OCI-LY7 (cell line): ENCODE measurements at regions not wholly inside any gene's neighbourhood (a gene's known extent, or its start where the extent isn't known, plus 50 kb on each side); places are given as distances from the start of the nearest gene placed in this dataset.

Experiments used
- CTCF ChIP-seq: fragments of 200-600 bp; sonication (generic); conservative IDR thresholded peaks from 2 replicates; pipeline ENCODE4 v1.5.1; 2014; ENCODE audit warnings: mild to moderate bottlenecking, antibody characterized with exemption, low read length, moderate library complexity, mixed read lengths
- EZH2phosphoT487 ChIP-seq: fragments of 200-600 bp; sonication (generic); IDR thresholded peaks from 2 replicates; pipeline ENCODE4 v1.6.1; 2018; ENCODE audit warnings: low read depth, borderline replicate concordance, mild to moderate bottlenecking, mixed run types, antibody characterized with exemption, low read length, moderate library complexity, mixed read lengths

- no peak for TF ChIP-seq CTCF
- no peak for TF ChIP-seq EZH2phosphoT487
These were observed 92.9 kb downstream of the TPRA1 start for GRCh38 chr3:127497676-127498075.
